ENCODE measurements at regions not wholly inside any gene's neighbourhood (a gene's known extent, or its start where the extent isn't known, plus 50 kb on each side); places are given as distances from the start of the nearest gene placed in this dataset.
A peak's percentile ranks its signal among the peaks of the same experiment; 100 is the strongest.

DNA sequence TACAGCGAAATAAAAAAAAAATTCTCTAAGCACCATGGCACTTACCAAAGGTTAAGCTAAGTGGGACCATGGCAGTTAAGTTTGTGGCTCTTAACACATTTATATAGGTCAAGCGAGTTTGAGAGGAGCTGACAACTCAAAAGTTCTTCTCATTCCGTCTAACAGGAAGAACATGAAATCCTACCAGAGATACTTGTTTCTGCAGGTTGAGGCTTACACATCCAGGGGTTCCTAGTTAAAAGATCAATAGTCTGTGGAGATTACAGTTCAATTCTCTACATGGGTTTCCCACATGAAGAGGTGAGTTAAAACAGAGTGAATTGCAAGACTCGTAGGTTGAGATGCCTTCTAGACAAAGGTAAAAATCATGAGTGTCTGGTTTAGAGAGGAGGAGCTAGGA is 142.6 kb downstream of the EMP1 start:
- Histone ChIP-seq H3K9me2 (replicated peaks; ENCODE audit: low read length) (no peaks in the 10 kb centered on the region), H4K20me1 (ENCODE audit: low read length) (no peaks in the 10 kb centered on the region), H3K4me2 (ENCODE audit: low read length) (no peak overlapping the region), H3K36me3 (ENCODE audit: low read depth, low read length) (no peaks in the 10 kb centered on the region), H3K4me3 (ENCODE audit: low read length) (no peak overlapping the region), H3K27ac (ENCODE audit: low read length) (peak overlapping the region; percentile 68), H3K9ac (ENCODE audit: low read length) (no peak overlapping the region; the same call in 1 of the 2 replicates), H3F3A (ENCODE audit: low read length, unreplicated experiment) (no peaks in the 10 kb centered on the region), H3K9me3 (ENCODE audit: low read length) (no peaks in the 10 kb centered on the region), H3K79me2 (ENCODE audit: low read length) (no peaks in the 10 kb centered on the region), H2AFZ (ENCODE audit: low read length) (no peak overlapping the region), H3K4me1 (ENCODE audit: insufficient read depth, low read length) (peaks cover 18% of the 10 kb centered on the region), H3K27me3 (ENCODE audit: low read length) (no peaks in the 10 kb centered on the region)
- no peak for DNase-seq
- ChIA-PET POLR2A (ENCODE audit: unreplicated experiment) (no interaction called here), CTCF (no interaction called here)
- intact Hi-C loops (cut with micrococcal nuclease): no loop called here
- BruUV-seq (replicated peaks): no TSS peak
- no peak for ATAC-seq
- TF ChIP-seq EZH2 (IDR thresholded peaks at IDR 0.05; ENCODE audit: low read length, unreplicated experiment) (no peak), EZH2phosphoT487 (IDR thresholded peaks at IDR 0.05; ENCODE audit: borderline replicate concordance, low read length) (no peak), CTCF (conservative IDR thresholded peaks at IDR 0.05; ENCODE audit: low read depth, low read length) (no peak)

DNA sequence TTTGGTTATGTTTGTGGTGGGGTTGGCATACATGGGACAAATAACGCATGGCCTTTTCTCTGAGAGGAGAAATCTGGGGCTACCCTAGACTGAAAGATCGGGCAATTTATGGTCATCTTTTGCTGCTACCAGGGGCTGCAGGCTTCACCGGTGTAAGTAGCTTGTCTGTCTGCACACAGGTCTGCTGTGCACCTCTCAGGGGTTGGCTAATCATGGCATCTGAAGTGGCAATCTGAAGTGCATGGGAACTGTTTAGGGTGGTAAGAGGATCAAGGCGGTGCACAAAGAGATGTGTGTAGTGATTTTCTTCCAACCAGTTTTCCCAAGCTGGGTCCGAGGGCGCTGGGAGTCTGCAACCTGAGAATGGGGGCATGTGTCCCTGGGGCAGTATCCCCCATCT is 141.3 kb downstream of the EMP1 start:
- H3K36me3 ChIP-seq (ENCODE audit: low read depth, low read length): no peaks in the 10 kb centered on the region
- H3K4me3 ChIP-seq (ENCODE audit: low read length): no peak overlapping the region
- no peak for DNase-seq
- no peaks in the 10 kb centered on the region for H3K27me3 ChIP-seq (ENCODE audit: low read length)
- H3K4me2 ChIP-seq (ENCODE audit: low read length): no peak overlapping the region
- no peak for ATAC-seq
- H3K79me2 ChIP-seq (ENCODE audit: low read length): no peaks in the 10 kb centered on the region
- no peaks in the 10 kb centered on the region for H3K9me3 ChIP-seq (ENCODE audit: low read length)
- intact Hi-C loops (cut with micrococcal nuclease): no loop called here
- BruUV-seq (replicated peaks): no TSS peak
- H3K9me2 ChIP-seq (replicated peaks; ENCODE audit: low read length): no peaks in the 10 kb centered on the region
- peaks cover 15% of the 10 kb centered on the region for H3K4me1 ChIP-seq (ENCODE audit: insufficient read depth, low read length)
- CTCF ChIA-PET: no interaction called here
- H4K20me1 ChIP-seq (ENCODE audit: low read length): no peaks in the 10 kb centered on the region
- H3K9ac ChIP-seq (ENCODE audit: low read length): no peak overlapping the region
- no peak overlapping the region for H3K27ac ChIP-seq (ENCODE audit: low read length)
- no peak overlapping the region for H2AFZ ChIP-seq (ENCODE audit: low read length)
- TF ChIP-seq CTCF (conservative IDR thresholded peaks at IDR 0.05; ENCODE audit: low read depth, low read length): no peak
- TF ChIP-seq EZH2phosphoT487 (IDR thresholded peaks at IDR 0.05; ENCODE audit: borderline replicate concordance, low read length): no peak
- no peak for TF ChIP-seq EZH2 (IDR thresholded peaks at IDR 0.05; ENCODE audit: low read length, unreplicated experiment)
- H3F3A ChIP-seq (ENCODE audit: low read length, unreplicated experiment): no peaks in the 10 kb centered on the region
- POLR2A ChIA-PET (ENCODE audit: unreplicated experiment): no interaction called here

GRCh38 chr12:13336216-13336615 is 139.7 kb downstream of the EMP1 start:
- intact Hi-C loops (cut with micrococcal nuclease): no loop called here
- Histone ChIP-seq H2AFZ (ENCODE audit: low read length) (no peak overlapping the region), H3K4me2 (ENCODE audit: low read length) (no peak overlapping the region), H3K27me3 (ENCODE audit: low read length) (no peaks in the 10 kb centered on the region), H3K4me1 (ENCODE audit: insufficient read depth, low read length) (peaks cover 15% of the 10 kb centered on the region), H3K9me3 (ENCODE audit: low read length) (no peaks in the 10 kb centered on the region), H3F3A (ENCODE audit: low read length, unreplicated experiment) (no peaks in the 10 kb centered on the region), H3K4me3 (ENCODE audit: low read length) (no peak overlapping the region), H3K36me3 (ENCODE audit: low read depth, low read length) (no peaks in the 10 kb centered on the region), H3K79me2 (ENCODE audit: low read length) (no peaks in the 10 kb centered on the region), H4K20me1 (ENCODE audit: low read length) (no peaks in the 10 kb centered on the region), H3K9me2 (replicated peaks; ENCODE audit: low read length) (no peaks in the 10 kb centered on the region), H3K27ac (ENCODE audit: low read length) (no peak overlapping the region), H3K9ac (ENCODE audit: low read length) (no peak overlapping the region)
- DNase-seq (no peak), ATAC-seq (no peak)
- BruUV-seq (replicated peaks): no TSS peak
- ChIA-PET CTCF (no interaction called here), POLR2A (ENCODE audit: unreplicated experiment) (no interaction called here)
- no peak for TF ChIP-seq EZH2phosphoT487 (IDR thresholded peaks at IDR 0.05; ENCODE audit: borderline replicate concordance, low read length)
- no peak for TF ChIP-seq CTCF (conservative IDR thresholded peaks at IDR 0.05; ENCODE audit: low read depth, low read length)
- TF ChIP-seq EZH2 (IDR thresholded peaks at IDR 0.05; ENCODE audit: low read length, unreplicated experiment): no peak
